NCI-H2227 (cell line): ENCODE measurements at regions not wholly inside any gene's neighbourhood (a gene's known extent, or its start where the extent isn't known, plus 50 kb on each side); places are given as distances from the start of the nearest gene placed in this dataset.

ENCODE experiments used
- DNase-seq: peaks from one replicate; lab custom pipeline; 2025; ENCODE audit not compliant: unreplicated experiment; lab: John Stamatoyannopoulos, UW

DNA sequence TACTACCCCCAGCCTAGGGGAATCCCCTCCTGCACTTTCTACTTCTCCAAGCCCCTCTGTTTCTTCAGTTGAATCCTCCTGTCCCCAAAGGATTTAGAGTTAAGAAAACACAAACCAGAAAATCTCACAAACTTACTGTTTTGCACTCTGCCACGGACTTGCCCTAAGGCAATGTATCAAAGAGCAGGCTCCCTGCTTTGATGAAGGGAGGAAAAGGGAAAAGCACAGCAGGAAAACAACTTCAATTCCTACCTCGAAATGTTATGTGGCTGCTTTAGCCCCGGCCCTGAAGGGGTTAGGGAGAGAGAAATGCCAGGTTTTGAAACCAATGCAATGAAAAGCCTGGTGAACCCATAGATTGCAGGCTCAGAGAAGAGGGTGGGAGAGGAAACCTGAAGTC, 254.7 kb downstream of the MAN2A1 start:
- no peak for DNase-seq

DNA sequence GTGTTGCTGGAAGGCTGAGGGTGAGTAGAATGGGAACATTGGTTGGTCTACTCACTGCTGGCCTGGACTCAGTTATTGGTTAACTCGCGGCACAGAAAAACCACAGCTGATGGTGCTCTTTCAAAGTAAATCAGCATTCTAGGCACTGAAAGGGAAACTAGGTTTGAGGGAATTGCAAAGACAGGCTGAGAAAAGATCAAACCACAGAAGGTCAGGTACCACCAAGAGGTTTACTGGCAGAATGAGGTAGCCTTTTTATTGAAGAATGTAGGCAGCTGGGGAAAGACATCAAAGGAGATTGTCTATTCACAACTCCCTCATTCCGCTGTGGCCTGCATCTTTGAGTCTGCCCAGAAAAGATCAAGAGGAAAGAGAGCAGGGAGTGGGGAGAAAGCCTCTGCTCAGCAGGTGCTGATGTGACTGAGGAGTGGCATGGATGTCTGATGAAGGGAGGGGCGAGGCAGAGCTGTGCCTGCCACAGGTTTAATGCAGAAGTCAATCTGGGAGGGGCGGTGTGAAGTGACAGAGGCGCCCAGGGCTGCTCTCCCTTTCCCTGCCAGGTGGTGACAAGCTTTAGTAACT, 255.5 kb downstream of the MAN2A1 start:
- DNase-seq, result no peak

DNA sequence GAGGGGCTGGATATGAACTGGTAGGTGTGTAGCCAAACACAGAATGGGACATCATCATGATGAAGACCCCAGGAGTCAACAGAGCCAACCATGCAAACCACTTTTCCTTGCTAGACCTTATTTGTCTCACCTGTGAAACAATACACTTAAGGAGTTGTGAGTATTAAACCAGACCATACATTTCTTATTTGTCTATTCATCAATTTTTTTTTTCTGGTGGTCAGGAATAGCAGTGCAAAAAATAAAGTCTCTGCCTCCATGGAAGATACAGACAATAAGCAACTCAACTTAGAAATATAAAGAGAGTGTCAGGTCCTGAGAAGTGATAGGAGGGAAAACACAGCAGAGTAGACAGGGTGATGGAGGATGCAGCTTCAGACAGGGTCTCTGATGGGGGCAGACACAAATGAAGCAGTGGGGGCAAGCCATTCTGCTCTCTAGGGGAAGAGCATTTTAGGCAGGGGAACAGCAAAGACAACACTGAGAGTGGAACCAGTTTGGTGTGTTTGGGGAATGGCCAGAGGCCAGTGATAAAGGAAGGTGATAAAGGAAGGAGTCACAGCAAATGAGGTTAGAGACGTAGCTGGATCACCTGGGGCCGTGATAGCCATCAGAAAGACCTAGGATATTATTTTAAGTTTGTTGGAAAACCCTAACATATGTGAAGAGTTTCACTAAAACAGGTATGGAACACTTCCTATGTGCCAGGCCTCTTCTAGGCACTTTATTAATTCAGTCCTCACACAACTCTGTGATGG, 256.2 kb downstream of the MAN2A1 start:
- DNase-seq, result no peak

DNA sequence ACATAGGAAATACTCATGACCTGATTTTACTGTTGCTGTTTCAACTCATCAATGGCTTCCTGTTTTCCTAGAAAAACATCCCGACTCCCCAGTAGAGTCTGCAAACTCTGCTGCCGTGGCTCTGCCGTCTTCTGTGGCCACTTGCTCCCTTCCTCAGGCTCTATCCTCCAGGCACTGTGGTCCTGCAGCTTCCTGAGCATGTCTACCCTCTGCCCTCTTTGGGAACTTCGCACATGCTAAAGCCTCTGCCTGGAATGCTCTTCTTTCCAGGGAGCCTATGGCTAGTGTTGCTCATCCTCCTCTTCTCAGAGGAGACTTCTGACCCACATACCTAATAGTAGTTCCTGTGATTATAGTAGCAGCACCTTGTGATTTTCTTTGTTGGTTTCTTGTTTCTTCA, 256.9 kb downstream of the MAN2A1 start:
- DNase-seq, result no peak

DNA sequence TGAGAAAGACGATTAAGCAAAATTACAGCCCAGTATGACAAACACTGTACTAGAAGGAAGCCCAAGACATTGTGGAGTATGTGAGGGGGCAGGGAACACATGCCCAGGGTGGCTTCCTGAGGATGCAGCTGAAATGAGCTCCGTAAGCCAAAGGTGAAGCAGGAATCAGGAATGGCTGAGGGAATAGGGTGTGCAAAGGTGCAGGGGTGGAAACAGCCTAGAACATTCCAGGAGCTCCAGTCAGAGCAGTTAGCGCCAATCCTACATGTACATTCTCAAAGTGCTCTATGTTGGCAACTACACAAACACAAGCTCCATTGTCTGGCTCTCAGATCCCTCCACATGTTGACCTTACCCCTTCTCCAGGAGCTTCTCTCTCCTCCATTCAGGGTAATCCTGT, 257.9 kb downstream of the MAN2A1 start:
- DNase-seq, result no peak

DNA sequence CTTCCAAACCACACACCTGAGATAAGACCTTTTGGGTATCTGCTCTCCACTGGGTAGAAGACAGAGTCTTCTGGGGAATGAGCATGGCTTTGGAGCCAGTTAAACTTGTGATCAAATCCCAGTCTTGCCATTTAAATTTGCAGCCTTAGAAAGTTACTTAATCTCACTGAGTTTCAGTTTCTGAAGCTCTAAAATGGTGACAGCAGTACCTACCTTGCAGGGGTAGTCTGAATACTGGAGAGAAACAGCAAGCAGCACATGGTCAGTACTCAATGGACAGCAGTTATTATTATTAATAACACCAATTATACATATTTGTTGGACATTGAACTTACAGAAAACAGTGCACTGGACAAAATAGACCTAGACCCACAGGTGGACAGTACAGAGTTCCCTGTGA, 260.9 kb downstream of the MAN2A1 start:
- DNase-seq, result no peak

DNA sequence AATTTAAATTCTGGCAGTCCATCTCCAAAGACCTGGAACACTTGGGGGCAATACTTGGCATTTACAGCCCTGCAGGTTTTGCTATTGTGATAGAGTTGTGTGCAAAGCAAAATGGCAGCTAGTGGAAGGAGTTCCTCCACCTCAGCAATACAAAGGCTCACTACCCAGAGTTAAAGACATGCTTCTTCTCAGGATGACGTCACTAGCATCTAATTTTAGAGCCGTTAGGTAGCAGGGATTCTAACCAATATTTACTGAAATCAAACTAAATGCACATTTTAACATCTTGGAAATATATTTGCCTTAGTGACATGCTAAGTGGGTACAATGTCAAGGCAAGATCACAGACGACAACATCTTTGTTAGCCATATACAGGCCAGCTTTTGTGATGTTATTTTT, 261.6 kb downstream of the MAN2A1 start:
- no peak for DNase-seq

DNA sequence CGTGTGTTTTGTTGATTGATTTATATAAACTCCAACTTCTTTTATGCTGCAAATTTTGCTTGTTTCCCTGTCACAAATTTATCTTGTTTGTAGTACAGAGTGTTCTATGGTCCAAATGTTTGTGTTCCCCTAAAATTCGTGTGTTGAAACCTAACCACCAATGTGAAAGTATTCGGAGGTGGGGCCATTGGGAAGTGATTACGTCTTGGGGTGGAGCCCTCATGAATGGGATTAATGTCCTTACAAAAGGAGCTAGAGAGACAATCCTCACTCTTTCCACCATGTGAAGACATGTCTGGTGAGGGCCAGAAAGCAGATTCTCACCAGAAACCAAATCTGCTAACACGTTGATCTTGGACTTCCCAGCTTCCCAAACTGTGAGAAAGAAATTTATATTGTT, 262.0 kb downstream of the MAN2A1 start:
- DNase-seq, result no peak

DNA sequence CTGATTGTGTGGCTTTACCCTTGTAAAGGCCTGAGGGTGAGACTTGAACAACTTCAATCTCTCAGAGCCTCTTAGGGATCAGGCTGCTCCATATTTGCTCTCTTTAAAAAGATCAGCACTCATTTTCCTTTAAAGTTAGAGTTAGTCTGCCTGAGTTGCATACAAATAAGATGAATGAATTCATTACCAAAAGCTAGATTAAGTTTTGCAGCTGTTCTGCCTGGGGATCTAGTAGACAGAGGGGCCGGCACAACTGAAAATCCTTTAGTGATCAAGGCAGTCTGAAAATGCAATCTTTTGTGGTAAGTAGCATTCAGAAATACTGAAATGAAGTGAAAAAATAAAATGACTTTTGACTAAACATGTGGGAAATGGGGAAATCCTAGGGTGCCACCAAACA, 264.0 kb downstream of the MAN2A1 start:
- no peak for DNase-seq

DNA sequence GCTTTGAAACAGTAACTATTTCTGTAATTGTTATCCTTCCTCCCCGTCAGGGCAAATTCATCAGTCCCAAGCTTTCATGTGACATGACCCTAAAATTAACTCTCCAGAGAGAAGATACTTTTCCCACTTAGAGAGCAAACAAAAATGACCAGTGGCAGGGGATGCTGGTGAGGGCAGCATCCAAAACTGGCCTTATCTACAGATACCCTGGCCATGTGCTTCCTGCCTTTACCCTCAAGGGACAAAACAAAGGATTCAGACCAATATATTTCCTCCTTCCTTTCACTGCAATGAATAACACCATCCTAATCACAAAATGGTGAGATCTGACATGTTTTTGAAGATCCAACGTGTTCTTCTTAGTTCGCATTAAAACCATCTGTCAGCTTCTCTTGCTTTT, 267.2 kb downstream of the MAN2A1 start:
- no peak for DNase-seq

DNA sequence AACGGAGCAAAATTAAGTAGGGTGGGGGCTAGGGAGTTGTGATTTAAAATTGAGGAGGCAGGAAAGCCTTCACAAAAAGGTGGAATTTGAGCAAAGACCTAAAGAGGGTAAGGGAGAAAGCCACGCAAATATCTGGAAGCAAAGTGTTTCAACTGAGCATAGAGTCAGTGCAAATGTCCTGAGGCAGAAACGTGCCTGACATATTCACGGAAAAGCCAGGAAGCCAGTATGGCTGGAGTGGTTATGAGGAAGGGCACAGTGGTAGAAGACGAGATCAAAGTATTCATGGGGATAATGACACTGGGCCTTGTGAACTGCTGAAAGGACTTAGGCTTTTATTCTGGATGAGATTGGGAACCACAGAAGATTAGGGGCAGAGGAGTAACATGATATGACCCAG, 268.4 kb downstream of the MAN2A1 start:
- no peak for DNase-seq

DNA sequence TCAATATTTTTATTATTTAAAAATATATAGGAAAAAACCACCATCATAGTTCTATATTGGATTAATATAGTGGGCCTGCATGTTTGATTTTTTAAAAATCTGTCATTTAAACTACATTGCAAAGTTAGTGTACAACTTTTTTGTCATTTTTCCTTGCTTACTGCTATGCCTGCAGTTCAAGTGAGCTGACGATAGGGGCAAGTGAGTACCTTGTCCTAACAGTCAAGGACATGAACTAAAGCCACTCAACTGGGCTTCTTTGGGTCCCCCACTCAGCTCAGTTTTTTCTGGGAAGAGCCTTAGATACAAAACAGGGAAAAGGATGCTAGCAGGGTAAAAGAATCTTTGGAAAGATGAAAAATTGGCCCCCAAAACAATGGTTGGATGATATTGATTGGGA, 269.9 kb downstream of the MAN2A1 start:
- DNase-seq, result no peak

DNA sequence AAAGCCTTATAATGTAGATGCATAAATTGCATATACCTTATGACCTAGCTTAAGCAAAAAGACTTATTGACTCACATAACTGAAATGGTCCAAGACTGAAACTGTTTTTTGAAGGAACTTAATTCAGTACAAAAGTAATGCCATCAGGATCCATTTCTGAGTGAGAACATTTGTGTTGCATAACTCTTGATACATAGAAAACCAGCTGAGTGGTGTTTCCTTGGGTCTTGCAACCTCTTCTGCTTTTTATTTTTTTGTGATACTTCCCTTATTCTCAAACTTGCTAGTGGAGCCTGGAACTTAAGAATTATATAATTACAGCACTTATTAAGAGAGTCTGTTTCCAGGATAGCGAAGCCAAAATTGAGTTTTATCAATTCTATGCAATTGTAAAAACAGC, 272.0 kb downstream of the MAN2A1 start:
- no peak for DNase-seq

DNA sequence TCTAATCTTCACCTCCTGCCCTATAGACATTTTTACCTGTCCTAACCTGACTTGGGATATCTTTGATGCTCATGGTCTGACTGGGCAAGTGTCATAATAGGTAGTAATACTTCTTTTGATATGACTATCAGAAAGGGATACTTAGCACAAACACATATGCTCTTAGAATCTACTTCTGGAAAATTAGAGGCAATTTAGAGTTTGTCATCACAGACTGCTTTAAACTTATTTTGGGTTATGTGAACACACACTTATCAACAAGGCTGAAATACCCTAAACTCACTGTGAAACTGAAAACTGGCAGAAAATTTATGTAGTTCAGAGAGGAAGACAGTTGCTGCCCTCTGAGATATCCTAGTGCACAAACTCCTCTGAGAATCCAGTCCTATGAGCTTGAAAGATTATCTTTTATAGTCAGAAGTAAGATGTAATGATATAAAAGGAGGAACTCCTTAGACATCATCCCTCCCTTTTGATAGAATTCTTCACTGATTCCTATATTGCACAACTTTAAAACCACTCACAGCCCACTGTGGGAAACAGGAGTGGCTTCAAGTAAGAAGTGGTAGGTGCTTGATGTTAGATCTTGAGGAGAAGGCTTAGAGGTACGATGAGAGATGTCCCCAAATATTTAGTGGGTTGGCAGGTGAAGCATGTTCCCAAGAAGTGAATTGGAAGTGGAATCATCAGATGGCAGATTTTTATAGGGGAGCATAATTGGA, 273.3 kb downstream of the MAN2A1 start:
- no peak for DNase-seq

DNA sequence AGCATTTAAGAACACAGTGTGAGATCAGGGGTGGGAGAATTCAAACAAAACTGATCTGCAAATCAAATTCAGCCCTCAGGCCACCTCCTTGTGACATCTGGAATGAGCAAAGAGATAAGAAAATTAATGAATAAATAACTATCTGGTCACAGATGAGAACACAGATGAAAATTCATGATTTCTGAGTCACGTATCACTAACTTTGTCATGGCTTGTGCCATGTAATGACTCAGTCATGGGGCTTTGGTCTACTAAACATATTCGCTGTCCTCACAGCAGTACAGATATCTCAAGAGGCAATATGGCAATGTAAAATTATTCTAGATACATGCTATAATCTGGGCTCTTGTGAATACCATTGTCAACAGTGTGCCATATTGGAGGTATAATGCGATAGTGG, 274.4 kb downstream of the MAN2A1 start:
- no peak for DNase-seq

DNA sequence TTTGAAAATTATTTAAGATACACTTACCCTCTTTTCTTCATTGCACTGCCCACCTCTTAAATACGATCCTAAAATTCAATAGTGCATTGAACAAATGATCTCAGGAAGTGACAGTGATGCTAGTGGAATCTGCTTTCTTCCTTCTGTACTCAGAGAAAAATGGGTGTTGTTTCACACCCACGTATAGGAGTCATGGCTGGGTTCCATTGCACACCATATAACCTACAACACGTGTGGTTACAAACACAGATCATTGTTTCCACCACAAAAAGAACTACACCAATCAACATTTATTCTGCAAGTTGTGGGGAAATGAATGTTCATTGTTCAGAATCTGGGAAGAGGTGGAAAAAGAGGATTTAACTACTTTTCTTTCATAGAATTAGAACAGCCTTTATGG, 275.9 kb downstream of the MAN2A1 start:
- DNase-seq, result no peak

DNA sequence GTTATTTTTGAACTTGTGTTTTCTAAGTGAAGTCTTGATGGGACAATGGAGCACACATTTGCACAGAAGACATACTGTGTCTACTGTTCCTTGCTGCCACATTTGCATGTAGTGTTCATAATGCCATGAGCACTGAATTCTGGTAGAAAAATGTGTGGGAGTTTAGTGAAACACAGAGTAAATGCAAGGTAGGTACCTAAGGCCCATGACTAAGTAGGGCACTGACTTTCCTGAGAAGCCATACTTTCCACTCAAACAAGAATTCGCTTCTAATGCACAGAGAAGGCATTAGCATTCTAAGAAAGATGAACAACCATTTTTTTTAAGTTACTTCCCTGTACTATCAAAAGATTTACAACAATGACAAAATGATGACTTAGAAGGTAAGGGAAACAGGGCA, 282.2 kb downstream of the MAN2A1 start:
- no peak for DNase-seq

DNA sequence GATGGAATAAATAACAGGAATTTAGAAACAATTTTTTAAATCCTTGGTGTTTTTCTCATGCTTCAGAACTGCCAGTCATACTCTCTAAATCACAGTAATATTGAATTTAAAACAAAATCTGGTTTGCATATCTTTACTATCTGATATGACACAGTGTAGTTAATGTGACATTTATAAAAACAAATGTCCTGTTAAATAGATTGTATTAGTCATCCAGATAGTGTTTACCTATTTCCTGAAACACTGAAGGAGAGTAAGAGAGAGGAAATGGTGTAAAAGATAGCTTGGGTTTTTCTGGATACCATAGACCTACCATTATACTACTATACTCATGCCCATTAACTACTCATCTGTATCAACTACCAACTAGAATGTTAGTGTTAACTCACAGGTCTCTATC, 292.3 kb downstream of the MAN2A1 start:
- no peak for DNase-seq

DNA sequence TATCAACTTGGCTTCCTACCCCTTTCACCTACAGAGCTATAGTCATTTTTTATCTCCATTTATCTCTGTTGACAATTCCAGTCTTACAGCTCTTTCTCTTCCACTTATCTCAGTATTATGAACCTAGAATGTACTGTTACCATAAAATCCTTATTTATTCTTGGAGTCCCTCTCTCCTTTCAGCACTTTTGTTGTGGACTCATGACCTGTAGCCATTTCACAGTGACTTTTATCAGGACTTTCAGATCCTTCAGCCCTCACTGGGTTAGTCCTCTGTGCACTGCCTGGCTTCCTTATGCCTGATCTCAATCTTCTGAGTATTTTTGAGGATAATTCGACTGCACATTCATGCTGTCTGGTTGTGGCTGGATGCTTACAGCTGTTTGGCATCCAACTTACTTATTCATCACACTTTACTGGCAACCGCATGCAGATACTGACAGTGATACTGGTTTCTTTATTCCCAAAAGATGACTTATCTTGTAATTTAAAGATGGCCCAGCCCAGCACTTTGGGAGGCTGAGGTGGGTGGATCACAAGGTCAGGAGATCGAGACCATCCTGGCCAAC, 293.3 kb downstream of the MAN2A1 start:
- no peak for DNase-seq

DNA sequence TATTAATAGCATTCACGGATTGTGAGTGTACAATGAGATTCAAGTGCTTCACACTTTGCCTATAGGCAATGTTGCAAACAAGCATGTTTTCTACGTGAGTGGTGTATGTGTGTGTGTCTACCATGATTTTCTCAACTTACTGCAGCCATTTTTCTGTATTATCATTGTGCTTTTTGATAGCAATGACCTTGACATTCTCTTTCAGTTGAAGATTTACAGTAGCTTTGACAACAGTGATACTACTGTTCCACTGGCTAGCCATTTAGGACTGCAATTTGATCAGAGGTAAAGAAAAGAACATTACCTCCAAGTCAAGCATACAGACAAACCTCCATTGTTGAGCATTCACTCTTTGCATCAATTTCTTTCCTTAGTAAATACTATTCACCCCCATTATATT, 297.0 kb downstream of the MAN2A1 start:
- no peak for DNase-seq

DNA sequence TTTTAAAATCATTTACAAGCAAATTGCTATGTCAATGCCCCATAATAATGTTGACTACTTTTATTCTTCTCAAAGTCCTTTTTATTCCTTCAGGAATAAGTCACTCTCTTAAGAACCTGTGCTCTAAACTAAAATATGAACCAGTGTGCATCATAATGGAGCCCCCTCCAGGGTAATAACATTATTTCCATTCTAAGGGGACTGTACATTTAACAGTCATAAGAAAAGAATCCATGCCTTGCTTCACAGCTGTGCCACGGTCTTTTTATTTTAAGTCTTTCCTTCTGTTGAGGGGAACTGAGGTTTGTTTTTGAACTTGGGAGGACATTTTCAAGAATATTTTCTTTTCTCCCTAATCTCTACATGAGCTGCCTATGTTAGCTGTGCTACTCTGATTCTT, 297.6 kb downstream of the MAN2A1 start:
- no peak for DNase-seq

DNA sequence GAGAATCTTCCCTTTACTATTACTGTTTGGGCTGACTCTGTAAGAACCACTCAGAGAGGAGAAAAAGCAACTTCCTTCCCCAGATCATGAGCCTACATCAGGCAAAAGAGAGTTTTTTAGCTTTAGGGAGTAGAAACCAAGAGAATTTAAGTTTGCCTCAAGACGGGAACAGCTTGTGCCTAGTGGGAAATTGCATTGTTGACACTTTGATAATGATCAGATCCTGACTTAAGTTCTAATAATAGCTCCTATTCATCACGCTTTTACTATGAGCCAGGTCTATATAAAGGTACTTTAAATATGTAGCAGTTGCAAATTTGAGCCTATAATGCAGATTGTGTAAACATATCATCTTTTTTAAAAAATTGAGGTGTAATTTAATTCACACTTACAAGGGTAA, 298.2 kb downstream of the MAN2A1 start:
- DNase-seq, result no peak
